SU-DHL-6 (cell line): ENCODE measurements at regions not wholly inside any gene's neighbourhood (a gene's known extent, or its start where the extent isn't known, plus 50 kb on each side); places are given as distances from the start of the nearest gene placed in this dataset.

ENCODE experiments used
- H2AFZ ChIP-seq: fragments of 200-600 bp; sonication (generic); 2 replicates; pipeline ENCODE4 v1.6.1; 2014; ENCODE audit warnings: low read depth, mild to moderate bottlenecking, moderate library complexity, mixed read lengths, antibody characterized with exemption, low read length; ENCODE audit not compliant: severe bottlenecking
- H3F3A ChIP-seq: fragments of 200-600 bp; shearing (Covaris generic); 2 replicates; pipeline ENCODE4 v1.6.0; 2016; ENCODE audit warnings: antibody characterized with exemption, mild to moderate bottlenecking; ENCODE audit not compliant: insufficient read depth
- H3K27ac ChIP-seq: fragments of 200-600 bp; sonication (generic); 2 replicates; pipeline ENCODE4 v1.5.1; 2016; ENCODE audit warnings: low read depth, mild to moderate bottlenecking, low read length, moderate library complexity, mixed read lengths
- H3K27me3 ChIP-seq: fragments of 200-600 bp; sonication (generic), shearing (Covaris generic); 2 replicates; pipeline ENCODE4 v1.6.0; 2014; ENCODE audit warnings: mild to moderate bottlenecking, low read length
- H3K36me3 ChIP-seq: fragments of 200-600 bp; sonication (generic); 2 replicates; pipeline ENCODE4 v1.6.1; 2014; ENCODE audit warnings: mild to moderate bottlenecking, low read length, mixed read lengths
- H3K4me2 ChIP-seq: fragments of 300-600, 200-600 bp; shearing (Covaris generic), sonication (generic); 2 replicates; pipeline ENCODE4 v1.6.0; 2014; ENCODE audit warnings: low read length, low read depth, mild to moderate bottlenecking; ENCODE audit not compliant: poor library complexity, severe bottlenecking
- H3K4me3 ChIP-seq: fragments of 200-600 bp; sonication (generic); 2 replicates; pipeline ENCODE4 v1.5.1; 2014; ENCODE audit warnings: antibody characterized with exemption, low read length, mild to moderate bottlenecking, mixed read lengths; ENCODE audit not compliant: insufficient read depth, poor library complexity, severe bottlenecking
- H3K79me2 ChIP-seq: fragments of 200-600 bp; sonication (generic); 2 replicates; pipeline ENCODE4 v1.6.1; 2014; ENCODE audit warnings: mild to moderate bottlenecking, low read length, moderate library complexity; ENCODE audit not compliant: insufficient read depth
- H3K9ac ChIP-seq: fragments of 200-600 bp; sonication (generic); 2 replicates; pipeline ENCODE4 v1.7.0; 2014; ENCODE audit warnings: mild to moderate bottlenecking, low read length
- H3K9me2 ChIP-seq: fragments of 200-600 bp; sonication (generic); replicated peaks from 2 replicates; pipeline ENCODE4 v1.6.1; 2014; ENCODE audit warnings: low read length; ENCODE audit not compliant: insufficient read depth
- H3K9me3 ChIP-seq: fragments of 200-600 bp; sonication (generic); 2 replicates; pipeline ENCODE4 v1.6.1; 2014; ENCODE audit warnings: low read length, mixed read lengths; ENCODE audit not compliant: insufficient read depth
- H4K20me1 ChIP-seq: fragments of 200-600 bp; sonication (generic); 2 replicates; pipeline ENCODE4 v1.6.1; 2014; ENCODE audit warnings: low read depth, mild to moderate bottlenecking, antibody characterized with exemption, low read length, moderate library complexity, mixed read lengths
- EZH2phosphoT487 ChIP-seq: fragments of 200-600 bp; sonication (generic), shearing (Covaris generic); conservative IDR thresholded peaks from 2 replicates; pipeline ENCODE4 v1.6.1; 2018; ENCODE audit warnings: mild to moderate bottlenecking, antibody characterized with exemption, low read length, moderate library complexity, mixed read lengths
- TF ChIP-seq, protein P1 (sequence below): fragments of 200-600 bp; sonication (generic); IDR thresholded peaks from one replicate; pipeline ENCODE4 v1.5.1; 2017; ENCODE audit warnings: antibody characterized with exemption, mild to moderate bottlenecking, low read length, moderate library complexity; ENCODE audit not compliant: insufficient read depth, poor library complexity, severe bottlenecking

DNA sequence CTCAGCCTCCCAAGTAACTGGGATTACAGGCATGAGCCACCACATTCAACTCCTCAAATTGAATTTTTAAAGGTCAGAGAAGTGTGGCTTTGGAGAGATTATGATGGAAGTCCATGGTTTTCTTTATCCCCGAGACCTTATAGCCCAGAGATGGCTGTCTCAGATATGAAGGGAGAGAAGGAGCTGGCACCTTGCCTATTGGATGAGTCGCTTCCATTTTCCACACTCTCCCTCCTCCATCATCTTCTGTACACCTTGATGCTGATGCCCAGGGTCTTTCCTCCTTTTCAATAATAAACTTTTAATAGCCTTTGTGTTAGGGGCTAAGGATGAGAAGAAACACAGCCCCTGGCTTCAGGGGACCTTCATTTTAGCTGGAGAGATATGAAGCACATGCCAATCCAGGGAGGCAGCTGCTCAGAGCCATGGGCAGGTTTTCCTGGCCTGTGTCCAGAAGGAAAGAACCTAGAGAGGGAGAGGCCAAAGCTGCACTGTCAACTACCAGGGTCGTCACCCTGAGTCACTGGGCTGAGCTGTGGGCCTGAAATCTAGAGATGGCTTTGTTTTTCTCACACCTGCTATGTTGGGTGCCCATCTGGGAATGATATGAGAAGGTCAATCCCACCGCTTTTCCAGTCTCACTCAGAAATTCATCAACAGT is 146.0 kb upstream of the SERTAD2 start:
- no peaks in the 10 kb centered on the region for H3K9me3 ChIP-seq
- TF ChIP-seq, protein P1, sequence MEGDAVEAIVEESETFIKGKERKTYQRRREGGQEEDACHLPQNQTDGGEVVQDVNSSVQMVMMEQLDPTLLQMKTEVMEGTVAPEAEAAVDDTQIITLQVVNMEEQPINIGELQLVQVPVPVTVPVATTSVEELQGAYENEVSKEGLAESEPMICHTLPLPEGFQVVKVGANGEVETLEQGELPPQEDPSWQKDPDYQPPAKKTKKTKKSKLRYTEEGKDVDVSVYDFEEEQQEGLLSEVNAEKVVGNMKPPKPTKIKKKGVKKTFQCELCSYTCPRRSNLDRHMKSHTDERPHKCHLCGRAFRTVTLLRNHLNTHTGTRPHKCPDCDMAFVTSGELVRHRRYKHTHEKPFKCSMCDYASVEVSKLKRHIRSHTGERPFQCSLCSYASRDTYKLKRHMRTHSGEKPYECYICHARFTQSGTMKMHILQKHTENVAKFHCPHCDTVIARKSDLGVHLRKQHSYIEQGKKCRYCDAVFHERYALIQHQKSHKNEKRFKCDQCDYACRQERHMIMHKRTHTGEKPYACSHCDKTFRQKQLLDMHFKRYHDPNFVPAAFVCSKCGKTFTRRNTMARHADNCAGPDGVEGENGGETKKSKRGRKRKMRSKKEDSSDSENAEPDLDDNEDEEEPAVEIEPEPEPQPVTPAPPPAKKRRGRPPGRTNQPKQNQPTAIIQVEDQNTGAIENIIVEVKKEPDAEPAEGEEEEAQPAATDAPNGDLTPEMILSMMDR: no peak
- TF ChIP-seq EZH2phosphoT487: no peak
- H3K27ac ChIP-seq: no peak overlapping the region
- no peaks in the 10 kb centered on the region for H3F3A ChIP-seq
- H4K20me1 ChIP-seq: no peaks in the 10 kb centered on the region
- H3K27me3 ChIP-seq: no peaks in the 10 kb centered on the region
- no peaks in the 10 kb centered on the region for H3K79me2 ChIP-seq
- no peaks in the 10 kb centered on the region for H3K36me3 ChIP-seq
- H2AFZ ChIP-seq: no peak overlapping the region
- H3K9ac ChIP-seq: no peak overlapping the region
- H3K4me2 ChIP-seq: no peak overlapping the region
- H3K4me3 ChIP-seq: no peak overlapping the region
- H3K9me2 ChIP-seq: no peaks in the 10 kb centered on the region

DNA sequence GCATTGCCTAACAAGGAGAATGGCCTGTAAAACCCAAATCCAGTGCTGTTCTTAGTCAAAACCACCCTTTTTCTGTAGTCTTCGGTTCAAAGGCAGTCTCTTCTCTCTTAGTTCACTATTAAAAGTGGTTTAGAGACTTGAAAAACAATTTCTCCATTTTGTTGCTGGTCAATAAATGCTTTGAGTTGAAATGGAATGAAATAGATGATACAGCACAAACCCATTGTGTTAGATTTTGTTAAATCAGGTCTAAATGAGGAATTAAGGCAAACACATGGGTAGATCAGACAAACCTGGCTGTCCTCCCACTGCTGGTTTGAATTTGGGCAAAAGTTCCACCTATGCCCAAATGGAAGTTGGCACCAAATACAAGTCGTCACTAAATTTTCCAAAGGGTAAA is 150.1 kb upstream of the SERTAD2 start:
- Histone ChIP-seq H3K36me3 (no peaks in the 10 kb centered on the region), H4K20me1 (no peaks in the 10 kb centered on the region), H3K9ac (no peak overlapping the region), H3K27me3 (no peaks in the 10 kb centered on the region), H3K4me3 (no peak overlapping the region), H3F3A (no peaks in the 10 kb centered on the region), H2AFZ (no peak overlapping the region), H3K9me3 (no peaks in the 10 kb centered on the region), H3K4me2 (no peak overlapping the region), H3K79me2 (no peaks in the 10 kb centered on the region), H3K9me2 (no peaks in the 10 kb centered on the region), H3K27ac (no peak overlapping the region)
- TF ChIP-seq, protein P1: no peak
- TF ChIP-seq EZH2phosphoT487: no peak

DNA sequence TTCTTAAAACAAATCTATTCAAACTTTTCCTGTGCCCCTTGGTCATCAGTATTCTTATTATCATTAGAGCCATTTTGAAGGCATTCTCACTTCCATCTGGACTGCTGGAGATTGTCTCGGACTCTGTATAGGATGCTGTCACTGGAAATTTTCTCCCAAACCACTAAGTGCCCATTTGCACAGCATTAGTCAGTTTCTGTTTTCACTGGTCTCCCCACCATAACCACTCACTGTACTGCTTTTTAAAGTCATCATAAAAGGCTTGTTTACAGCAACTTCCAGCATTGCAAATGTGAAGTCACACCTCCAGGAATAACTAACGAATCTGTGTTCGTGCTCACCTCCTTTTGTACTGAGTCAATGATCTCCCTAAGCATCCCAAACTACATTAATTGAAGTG is 150.9 kb upstream of the SERTAD2 start:
- Histone ChIP-seq H4K20me1 (no peaks in the 10 kb centered on the region), H3K79me2 (no peaks in the 10 kb centered on the region), H3K27ac (no peak overlapping the region), H3K4me3 (no peak overlapping the region), H3K36me3 (no peaks in the 10 kb centered on the region), H3K27me3 (no peaks in the 10 kb centered on the region), H3F3A (no peaks in the 10 kb centered on the region), H3K9me2 (no peaks in the 10 kb centered on the region), H2AFZ (no peak overlapping the region), H3K9me3 (no peaks in the 10 kb centered on the region), H3K9ac (no peak overlapping the region), H3K4me2 (no peak overlapping the region)
- TF ChIP-seq, protein P1: no peak
- no peak for TF ChIP-seq EZH2phosphoT487
